CD4-positive, alpha-beta T cell treated with Interleukin-15 for 4 hours (primary cell): ENCODE measurements at regions not wholly inside any gene's neighbourhood (a gene's known extent, or its start where the extent isn't known, plus 50 kb on each side); places are given as distances from the start of the nearest gene placed in this dataset.

ENCODE experiments used
- DNase-seq: peaks from one replicate; pipeline ENCODE4 v3.0.0-alpha.2; 2020; ENCODE audit warnings: low spot score

DNA sequence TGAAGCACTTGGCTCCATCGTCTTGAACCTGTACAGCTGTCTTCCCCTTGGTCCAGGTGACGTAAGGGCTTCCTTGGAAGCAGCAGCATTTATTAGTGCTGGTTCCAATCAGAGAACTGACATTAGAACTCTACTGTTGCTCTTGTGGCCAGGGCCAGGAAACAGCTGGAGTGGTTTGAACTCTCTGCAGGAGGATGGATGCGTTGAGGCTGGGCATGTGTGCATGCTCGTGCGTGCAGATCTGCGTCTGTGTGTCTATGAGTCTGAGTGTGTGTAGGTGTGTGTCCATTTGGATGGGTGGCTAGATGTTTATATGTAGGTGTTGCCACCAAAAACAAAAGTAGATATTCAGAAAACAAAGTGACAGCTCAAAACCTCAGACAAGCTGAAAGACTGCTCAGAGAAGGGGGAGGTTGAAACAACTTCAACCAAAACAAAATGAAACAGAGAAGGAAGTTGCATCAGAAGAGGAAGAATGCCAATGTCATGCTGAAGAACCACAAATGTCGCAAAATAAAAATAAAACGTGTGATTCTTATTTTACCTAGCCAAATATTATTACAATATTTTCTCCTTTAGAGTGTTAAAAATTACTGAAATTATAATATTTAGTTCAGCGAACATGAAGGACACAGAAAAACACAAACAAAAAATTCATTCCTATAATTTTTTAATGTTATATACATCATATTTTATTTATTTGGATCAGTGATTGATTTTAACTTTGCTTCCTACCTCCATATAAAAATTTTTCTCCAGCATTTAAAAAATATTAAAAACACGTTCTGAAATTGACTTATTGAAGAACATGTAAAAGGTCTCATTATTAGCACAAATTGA lies 96.1 kb upstream of the MKLN1 start:
- DNase-seq, result peak; percentile 59

DNA sequence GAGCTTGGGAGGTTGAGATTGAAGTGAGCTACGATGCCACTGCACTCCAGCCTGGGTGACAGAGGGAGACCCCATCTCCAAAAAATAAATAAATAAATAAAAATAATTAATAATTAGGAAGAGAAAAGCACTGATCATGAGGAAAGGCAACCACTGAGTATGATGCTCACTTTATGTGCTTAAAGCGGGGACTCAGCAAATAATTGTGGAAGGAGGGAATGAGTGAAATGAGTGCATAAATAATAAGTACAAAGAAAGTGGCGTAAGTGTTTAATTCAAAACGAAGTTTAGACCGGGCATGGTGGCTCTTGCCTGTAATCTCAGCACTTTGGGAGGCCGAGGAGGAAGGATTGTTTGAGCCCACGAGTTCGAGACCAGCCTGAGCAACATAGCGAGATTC lies 94.9 kb upstream of the MKLN1 start:
- DNase-seq, result no peak

DNA sequence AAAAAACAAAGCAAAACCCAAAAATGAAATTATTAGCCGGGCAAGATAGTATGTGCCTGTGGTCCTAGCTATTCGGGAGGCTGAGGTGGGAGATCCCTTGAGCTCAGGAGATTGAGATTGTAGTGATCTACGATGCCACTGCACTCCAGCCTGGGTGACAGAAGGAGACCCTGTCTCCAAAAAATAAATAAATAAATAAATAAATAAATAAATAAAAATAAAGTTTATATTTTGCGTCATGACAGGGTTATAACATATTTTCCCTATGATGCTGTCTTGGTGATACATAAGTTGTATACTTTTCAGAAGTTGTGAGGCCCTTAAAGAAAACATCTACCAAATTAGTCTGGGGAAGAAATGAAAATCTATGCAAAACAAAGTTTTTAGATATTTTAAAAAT lies 94.5 kb upstream of the MKLN1 start:
- no peak for DNase-seq

DNA sequence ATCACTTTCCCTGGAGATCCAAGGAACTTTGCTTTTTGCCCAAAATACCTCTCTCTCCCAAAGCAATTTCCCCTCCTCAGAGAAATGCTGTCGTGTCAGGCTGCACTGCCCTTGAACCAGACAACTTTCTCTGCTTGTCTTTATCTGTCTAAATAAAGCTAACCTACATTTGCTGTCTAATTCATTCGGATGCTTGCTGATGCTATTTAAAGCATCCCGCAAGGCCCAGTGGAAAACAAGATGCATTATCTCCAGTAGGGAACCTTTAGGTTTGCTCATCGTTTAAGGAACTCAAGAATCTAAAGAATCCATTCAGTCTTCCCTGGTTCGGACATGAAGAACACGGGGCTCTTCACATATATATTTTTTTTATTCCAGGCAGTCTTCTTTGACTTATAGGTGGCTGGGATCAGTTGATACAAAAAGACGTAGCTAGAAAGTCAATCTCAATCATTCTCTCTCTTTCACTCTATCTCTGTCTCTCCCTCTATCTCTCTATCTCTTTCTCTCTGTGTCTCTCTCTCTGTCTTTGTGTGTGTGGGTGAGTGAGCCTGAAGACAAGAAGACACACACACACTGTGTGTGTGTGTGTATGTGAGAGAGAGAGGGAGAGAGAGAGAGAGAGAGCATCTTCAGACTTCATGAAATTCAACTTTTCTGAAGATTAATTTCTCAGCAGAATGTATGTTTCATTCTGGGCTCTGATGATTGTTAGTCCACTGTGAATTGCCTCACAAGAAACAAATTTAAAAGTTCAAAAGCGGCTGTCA lies 92.8 kb upstream of the MKLN1 start:
- DNase-seq, result no peak

DNA sequence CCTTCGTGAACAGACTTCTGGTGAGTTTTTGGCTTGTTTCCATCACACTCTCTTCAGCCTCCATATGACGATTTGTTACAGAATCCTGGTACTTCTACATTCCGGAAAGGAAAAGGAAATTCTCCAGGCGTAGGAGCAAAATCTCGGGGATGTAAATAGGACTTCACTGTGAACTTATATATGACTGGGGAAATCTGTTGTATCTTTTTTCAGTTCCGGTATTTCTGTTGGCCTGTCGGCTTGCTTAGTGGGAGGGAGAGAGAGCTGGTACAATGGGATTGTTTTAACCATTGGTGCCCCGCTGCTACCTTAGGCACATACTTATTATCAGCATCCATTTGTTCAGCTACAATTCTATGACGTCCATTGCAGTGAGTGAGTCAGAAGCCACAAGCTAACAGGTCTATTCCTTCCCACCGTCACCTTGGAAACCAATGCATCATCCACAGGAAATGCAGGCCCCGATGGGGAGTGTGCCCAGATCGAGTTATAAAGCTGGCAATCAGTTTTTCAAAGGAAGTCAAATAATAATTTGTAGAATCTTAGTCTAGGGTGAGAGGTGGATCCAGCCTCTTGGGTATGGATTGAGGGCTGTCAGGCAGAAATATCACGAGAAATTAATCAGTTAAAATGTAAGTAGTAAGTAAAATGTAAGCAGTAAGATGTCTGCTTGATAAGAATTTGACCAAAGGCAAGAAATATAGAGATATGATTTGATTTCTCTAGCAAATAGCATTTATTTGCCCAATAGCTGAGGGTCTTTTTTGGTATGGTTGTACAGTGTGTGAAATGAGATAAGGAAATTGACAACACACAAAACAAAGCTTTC lies 92.0 kb upstream of the MKLN1 start:
- peak; percentile 89 for DNase-seq

DNA sequence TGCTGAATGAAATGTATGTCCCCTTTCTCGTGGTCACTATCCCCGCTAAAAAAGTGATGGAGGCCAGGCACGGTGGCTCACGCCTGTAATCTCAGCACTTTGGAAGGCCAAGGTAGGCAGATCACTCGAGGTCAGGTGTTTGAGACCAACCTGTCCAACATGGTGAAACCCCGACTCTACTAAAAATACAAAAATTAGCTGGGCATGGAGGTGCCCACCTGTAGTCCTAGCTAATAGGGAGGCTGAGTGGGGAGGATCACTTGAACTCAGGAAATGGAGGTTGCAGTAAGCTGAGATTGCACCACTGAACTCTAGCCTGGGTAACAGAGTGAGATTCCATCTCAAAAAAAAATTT lies 91.4 kb upstream of the MKLN1 start:
- DNase-seq, result no peak

DNA sequence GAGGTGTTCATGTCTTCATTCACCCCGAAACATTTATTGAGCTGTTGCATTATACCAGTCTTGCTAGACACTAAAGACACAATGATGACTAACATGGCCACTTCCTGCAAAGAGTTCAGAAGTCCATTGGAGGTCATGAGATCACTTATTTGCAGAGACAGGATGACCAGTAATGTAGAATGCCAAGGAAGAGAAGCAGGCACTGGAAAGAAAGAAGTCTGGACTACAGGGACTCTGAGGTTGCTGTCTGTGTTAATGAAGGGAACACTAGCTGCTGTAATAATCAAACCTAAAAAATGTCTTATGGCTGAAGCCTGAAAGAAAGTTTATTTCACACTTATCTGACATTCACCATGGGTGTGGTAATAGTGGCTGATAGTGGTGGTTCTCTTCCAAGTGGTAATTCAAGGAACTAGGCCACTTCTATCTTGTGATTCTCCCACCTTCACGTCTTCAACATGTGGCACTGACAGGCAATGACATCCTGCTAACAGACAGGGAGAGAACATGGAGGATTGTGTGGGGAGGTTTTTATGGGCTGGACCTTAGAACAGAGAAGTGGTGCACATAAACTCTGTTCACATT lies 89.2 kb upstream of the MKLN1 start:
- DNase-seq, result peak; percentile 44

DNA sequence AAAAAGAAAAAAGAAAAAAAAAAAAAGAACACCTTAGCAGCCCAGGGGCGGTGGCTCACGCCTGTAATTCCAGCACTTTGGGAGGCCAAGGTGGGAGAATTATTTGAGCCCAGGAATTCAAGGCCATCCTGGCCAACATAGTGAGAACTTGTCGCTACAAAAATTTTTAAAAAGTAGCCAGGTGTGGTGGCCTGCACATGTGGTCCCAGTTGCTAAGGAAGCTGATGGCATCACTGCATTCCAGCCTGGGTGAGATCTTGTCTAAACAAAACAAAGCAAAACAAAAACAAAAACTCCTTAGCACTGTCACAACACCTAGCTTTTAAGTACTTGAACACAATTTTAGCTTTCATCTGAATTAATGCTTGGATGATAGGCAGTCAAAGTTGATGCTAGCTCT lies 86.3 kb upstream of the MKLN1 start:
- DNase-seq, result no peak

DNA sequence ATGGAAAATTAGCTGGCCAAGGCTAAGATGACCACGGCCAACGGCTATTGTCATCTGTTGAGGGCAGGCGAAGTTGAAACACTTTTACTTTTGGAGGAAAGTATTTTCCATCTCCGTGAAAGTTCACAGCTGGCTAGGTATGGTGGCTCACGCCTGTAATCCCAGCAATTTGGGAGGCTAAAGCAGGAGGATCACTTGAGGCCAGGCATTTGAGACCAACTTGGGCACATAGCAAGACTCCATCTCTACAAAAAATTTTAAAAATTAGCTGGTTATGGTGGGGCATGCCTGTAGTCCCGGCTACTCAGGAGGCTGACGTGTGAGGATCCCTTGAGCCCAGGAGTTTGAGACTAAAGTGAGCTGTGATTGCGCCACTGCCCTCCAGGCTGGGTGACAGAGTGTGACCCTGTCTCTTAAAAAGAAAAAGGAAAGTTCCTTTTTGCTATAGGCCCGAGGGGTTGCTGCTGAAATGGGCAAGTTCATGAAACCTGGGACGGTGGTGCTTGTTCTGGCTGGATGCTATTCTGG lies 85.5 kb upstream of the MKLN1 start:
- DNase-seq, result no peak

DNA sequence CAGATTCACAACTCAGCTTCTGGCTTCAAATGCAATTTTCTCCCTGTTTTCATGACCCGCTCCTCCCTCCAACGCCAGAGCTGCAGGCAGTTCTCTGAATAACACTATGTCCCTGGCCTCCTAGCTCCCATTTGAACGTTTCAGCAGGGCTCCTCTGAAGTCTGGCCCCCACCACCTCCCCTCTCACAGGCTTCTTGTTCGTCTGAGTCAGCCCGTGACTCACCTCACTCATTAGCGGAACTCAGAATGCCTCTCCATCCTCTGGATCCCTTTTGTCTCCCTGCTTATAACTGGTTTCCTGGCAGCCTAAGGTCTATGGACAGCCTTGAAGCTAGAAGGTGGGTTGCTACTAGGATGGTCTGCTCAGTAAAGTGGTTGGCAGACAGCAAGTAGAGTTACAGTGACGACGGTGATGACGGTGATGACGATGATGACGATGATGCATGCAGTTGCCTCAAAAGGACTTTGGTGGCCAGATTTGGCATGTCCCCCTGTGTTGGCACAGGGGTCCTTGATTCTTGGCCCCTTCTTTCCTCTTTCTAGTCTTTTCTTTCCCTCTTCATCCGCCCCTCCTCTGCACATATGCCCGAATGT lies 83.3 kb upstream of the MKLN1 start:
- DNase-seq, result peak; percentile 17

DNA sequence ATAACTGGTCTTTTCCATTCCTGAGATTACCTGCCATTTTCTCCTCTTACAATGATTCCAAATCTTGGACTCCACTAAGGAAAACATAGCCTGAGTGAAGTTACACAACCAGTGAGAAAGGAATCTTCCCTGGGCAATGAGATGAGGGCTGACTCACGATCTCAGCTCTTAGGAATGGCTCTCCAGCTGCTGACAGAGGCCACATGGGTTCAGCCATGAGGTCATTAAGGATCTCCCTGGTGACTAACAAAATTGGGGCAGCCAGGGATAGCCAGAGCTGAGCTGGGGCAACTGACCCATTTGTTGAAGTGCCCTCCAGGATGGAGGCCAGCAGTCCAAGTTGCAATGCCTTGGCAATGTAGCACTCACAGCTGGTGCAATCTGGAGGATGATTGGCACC lies 78.7 kb upstream of the MKLN1 start:
- DNase-seq, result no peak

DNA sequence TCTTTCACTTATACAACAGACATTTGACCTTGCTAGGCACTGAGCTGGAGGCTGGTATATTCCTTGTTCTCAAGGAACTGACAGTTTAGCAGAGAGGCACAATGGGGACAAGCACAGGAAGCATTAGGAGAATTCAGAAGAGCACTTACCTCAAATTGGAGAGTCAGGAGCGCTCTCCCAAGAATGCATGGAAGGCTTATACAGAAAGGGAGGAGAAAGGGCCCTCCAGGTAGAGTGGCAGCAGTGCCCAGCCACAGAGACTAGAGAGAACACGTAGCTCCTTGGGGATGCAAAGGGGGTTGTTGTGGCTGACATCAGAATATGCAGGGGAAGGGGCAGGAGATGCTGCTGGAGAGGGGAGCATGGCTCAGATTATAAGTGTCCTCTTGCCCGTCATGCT lies 78.2 kb upstream of the MKLN1 start:
- DNase-seq, result no peak

DNA sequence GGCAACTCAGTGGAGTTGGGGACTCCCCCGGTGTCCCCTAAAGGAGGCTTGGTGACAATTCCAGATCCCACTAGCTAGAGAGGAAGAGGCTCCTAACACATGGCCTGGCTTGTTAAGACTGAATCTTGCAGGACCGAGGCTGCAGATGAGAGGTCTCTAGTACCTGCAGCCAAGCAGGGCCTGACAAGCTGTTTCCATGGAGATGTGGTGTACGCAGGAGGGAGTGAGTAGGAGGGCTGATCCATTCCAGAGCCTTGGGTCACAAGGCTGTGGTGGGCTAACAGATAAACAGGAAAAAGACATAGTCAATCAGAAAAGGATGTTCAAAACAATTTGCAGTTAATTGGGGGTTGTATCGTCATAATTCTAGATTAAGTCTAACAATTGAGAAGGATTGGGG lies 77.3 kb upstream of the MKLN1 start:
- no peak for DNase-seq

DNA sequence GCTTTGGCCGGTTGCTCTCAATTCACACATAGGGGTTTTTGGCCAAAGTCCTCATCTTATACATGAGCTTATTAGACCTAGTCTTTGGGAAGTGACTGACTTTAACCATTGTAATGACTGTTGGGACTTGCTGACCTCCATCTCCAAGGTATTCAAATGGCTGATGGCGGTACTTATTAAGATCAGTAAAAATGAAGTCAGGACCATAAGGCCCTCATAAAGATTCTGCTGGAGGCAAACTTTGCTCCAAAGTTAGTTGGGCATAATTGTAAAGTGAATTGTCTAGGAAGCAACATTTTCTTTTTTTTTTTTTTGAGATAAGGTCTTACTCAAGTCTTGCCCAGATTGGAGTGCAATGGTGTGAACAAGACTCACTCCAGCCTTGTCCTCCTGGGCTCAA lies 76.3 kb upstream of the MKLN1 start:
- no peak for DNase-seq

DNA sequence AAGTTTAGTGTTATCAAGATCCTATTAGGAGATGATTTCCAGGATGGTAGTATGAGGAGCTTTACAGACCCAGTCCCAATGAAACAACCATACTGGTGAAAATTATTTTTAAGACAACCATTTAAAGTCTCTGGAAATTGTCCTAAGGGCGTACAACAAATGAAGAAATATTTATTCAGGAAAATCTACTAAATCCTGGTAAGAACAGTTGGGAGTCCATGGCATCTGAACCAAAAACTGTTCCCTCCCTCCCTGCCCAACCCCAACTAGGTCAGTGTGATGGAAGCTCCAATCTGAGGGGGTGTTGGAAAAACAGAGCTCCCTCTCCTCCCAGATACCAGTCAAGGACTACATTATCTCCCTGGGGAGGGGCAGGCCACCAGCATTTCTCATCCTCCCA lies 74.7 kb upstream of the MKLN1 start:
- no peak for DNase-seq

DNA sequence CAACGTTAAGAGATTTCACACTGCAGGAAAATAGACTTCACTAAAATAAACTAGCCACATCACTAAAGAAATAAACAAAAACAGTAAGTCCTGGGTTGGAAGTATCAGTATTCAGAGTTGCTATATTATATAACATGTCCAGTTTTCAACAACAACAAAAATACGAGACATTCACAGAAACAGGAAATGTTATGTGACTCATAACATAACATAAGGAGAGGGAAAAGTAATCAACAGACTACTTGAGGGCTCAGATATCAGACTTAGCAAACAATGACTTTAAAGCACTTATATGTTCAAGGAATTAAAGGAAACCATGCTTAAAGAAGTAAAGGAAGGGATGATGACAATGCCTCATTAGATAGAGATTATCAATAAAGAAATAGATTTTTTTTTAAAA lies 73.5 kb upstream of the MKLN1 start:
- no peak for DNase-seq

DNA sequence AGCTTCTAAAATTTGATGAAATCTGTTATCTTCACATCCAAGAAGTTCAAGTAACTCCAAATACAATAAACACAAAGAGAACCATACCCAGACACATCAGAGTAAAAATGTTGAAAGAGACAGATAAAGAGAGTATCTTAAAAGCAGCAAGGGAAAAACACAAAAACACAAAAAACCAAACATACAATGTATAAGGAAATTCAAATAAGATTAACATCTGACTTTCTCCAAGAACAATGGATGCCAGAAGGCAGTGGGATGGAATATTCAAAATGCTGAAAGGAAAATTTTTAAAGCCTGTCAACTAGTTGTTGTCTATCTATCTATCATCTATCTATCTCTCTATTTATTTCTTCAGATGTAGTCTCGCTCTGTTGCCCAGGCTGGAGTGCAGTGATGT lies 72.4 kb upstream of the MKLN1 start:
- DNase-seq, result no peak

DNA sequence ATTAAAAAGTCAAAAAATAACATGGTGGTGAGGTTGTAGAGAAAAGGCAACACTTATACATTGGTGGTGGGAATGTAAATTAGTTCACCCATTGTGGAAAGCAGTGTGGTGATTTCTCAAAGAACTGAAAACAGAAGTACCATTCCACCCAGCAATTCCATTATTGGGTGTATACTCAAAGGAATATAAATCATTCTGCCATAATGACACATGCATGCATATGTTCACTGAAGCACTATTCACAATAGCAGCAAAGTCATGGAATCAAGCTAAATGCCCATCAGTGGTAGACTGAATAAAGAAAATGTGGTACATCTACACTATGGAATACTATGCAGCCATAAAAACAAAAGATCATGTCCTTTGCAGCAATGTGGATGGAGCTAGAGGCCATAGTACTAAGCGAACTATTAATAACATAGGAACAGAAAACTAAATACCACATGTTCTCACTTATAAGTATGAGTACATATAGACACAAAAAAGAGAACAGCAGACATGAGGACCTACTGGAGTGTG lies 66.1 kb upstream of the MKLN1 start:
- no peak for DNase-seq

DNA sequence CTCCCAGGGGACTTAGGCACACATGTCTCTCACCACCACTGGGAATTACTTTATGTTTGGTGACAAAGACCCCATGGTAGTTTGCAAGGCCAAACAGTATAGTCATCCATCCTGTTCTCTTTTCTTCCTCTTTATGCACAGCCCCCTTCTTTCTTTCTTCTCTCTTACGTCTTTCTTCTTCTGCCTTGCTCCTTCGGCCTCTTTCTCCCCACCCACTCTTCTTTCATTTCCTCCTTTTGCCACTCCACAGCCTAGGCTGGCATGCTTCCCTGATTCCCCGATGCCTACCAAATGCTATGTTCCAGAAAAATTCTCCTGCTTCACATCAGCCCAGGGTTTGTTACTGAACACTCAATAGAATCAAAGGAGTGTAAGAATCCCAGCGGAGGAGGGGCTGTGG lies 62.4 kb upstream of the MKLN1 start:
- DNase-seq, result no peak

DNA sequence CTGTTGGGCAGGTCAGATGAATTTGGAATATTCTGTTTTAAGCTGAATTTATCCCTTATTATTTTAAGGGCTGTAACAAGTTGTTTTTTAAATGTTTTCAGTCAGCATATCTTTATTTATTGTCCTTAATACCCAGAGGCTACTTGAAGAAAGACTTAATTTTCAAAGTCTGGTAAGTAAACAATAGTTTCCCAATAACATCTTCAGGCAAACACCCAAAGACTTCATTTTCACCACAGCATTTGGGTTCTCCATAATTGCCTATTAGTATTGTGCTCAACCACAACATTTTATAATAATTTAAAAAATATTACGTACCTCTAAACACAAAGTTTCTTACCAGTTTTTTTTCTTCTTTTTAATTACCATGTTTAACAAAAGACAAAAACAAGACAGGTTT lies 60.0 kb upstream of the MKLN1 start:
- DNase-seq, result no peak

DNA sequence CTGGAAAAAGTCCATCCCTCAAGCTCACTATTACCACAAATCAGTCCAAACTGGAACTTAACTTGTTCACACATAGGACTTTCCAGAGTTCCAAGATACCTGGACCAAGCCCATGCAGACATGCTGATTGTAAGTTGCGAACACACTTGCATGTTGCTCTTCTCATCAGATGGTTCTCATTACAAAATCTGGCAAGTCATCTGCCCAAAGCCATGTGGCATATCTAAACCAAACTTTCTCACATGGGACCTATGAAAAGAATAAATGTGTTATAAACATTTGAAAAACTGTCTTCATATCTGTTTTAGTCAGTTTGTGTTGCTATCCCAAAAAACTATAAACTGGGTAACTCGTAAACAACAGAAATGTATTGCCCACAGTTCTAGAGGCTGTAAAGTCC lies 58.8 kb upstream of the MKLN1 start:
- DNase-seq, result no peak

DNA sequence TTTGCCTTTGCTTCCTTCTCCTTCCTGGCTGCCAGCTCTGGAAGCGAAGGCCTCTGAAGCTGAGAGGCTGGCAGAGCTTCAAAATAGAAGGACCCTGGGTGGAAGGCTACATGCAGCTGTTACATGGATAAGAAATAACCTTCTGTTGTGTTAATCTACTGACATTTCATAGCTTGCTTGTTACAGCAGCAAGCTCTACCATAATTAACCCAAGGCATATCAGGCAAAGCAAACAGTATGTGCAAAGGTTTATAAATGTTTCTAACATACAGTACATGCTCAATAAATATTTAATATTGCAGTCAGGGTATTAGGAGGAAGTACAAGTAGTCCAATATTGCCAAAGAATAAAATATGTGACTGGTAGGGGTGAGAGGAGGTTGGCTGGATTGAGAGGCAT lies 55.6 kb upstream of the MKLN1 start:
- no peak for DNase-seq
